ENCODE measurements at regions not wholly inside any gene's neighbourhood (a gene's known extent, or its start where the extent isn't known, plus 50 kb on each side); places are given as distances from the start of the nearest gene placed in this dataset.

DNA sequence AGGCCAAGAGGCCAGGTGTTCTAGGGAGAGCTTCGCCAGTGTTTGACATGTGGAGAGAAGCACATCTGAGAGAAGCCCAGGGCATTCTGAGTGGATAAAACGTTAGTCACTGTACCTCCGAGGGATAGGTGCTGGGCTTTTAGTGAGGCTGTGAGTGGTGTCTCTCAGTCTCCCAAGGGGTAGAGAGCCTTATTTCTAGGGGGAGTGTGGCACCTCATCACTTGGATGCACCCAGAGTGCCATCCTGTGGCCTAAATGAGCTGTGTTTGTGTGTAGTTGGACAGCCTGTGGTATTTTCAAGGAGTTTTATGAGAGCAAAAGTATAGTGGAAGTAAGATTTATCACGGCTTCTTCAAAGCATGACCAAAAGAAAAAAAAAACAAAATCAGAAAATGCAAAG is 1046.9 kb upstream of the WWC1 start:
- in situ Hi-C loops (cut with MboI; ENCODE audit: low sequenced_read_pairs), result no loop called here

DNA sequence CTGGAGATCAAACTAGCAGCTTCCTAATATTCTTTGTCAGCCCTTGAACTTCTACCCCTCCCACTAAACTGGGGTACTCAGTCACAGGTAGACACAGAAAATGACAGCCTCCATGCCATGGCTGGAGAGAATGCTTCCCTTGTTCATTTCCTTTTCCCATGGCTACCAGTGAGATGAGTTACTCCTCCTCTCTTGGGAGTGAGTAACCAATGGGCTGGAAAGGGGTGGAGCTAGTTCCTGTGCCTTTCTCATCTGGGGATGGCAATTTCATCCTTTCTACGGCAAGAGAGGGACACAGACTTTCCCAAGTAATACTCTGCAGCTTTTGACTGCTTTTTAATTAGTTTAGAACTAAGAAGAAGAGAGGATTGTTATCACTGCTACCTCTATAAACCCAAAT is 1045.6 kb upstream of the WWC1 start:
- in situ Hi-C loops (cut with MboI; ENCODE audit: low sequenced_read_pairs), result no loop called here

DNA sequence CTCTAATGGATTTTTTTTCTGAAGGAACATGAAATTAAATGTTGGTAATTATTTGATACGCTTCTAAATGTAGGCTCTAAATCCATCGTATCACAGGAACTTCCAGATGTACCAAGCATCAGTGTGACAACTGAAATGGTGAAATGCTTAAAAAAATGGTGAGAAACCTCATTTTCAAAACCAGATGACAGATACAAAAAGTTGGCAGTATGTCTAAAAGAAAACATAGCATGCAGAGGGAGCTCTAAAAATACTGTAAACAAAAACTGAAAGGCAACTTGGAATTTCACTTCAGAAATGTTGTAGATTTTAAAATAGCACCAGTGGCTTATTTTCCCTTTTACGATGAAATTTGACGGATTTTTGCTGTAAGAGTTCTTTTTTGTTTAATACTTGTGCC is 1043.6 kb upstream of the WWC1 start:
- in situ Hi-C loops (cut with MboI; ENCODE audit: low sequenced_read_pairs), result no loop called here

DNA sequence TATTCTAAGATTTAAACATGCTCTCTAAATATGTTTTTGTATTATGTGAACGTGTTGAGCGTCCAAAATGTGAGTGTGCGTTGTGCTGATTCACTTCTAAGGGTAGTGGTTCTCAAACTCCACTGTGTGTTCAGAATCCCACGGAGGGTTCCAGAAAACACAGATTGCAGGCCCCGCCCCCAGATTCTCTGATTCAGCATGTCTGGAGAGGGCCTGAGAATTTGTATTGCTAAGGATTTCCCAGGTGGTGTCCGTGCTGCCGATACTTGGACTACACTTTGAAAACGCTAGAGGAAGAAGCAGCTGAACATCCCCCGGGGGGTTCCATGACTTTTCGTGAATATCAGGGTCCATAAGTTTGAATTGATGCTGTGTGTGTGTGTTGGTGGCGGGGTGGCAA is 1043.2 kb upstream of the WWC1 start:
- in situ Hi-C loops (cut with MboI; ENCODE audit: low sequenced_read_pairs), result no loop called here

DNA sequence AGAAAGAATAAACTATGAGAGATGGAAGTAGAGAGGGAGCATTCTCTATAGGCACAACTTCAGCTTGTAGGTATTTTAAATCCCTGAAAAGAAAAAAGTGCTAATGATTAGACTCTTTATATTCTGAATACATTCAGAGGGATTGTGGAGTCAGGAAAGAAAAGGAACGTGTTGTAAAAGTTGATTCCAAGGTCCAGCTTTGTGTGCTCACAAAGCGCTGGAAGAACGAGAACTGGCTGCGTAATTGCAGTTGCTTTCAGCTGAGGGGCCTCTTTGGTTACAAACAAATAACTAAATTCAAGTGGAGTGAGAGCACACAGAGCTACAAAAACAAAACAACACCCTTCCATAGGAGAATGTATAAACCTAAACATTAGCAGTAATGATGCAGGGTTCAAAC is 1040.4 kb upstream of the WWC1 start:
- in situ Hi-C loops (cut with MboI; ENCODE audit: low sequenced_read_pairs), result no loop called here

DNA sequence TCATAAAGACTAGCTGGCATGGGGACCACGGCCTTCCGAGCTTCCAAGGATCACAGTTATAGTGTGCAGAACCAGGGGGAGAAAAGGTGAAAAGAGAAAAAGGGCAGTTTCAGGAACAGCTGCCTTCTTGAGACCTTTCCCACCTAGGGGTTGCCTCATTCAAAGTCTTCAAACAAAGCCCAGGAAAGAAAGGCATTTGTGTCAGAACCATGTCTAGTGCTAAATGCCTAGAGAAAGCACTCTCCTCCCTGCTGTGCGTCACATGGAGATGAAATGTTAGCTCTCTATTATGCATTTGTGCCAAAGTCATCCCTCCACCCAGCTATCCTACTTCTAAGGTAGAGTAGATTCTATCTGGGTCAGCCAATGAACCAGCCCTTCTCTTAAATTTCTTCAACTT is 1037.3 kb upstream of the WWC1 start:
- in situ Hi-C loops (cut with MboI; ENCODE audit: low sequenced_read_pairs), result no loop called here

DNA sequence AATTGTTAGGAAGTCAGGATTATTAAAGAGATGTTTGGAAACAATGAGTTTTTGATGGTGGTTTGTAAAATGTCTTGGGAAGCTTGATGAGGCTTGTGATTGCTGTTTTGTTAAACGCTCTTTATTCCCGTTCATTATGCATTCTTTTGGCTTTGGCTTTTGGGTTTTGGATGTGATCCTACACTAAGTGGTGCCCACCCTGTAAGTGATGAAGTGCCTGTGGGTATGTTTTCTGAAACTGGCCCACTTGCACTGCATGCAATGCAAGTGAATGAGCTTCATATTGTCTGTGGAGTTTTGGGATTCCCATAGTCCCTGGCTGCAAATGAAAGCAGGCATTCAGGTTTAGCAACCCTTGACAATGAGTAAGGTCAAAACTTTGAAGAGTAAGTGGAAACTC is 1035.5 kb upstream of the WWC1 start:
- in situ Hi-C loops (cut with MboI; ENCODE audit: low sequenced_read_pairs), result no loop called here

DNA sequence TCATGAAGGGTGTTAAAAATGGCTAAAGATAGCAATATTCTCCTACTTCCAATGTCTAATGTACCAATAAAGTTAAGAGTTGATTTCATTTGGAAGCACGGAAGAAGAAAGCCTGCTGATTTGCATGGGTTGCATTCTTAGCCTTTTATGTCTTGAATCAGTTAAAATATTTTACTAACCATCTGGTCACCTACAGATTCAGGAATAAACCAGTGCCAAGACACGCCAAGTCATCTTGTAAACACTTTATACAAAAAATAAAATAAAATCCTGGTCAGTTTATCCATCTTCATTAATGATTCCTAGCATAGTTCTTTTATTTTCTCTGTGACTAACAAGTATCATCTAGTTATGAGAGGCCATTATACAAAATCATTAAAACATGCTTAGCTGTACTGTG is 1031.6 kb upstream of the WWC1 start:
- in situ Hi-C loops (cut with MboI; ENCODE audit: low sequenced_read_pairs), result no loop called here

DNA sequence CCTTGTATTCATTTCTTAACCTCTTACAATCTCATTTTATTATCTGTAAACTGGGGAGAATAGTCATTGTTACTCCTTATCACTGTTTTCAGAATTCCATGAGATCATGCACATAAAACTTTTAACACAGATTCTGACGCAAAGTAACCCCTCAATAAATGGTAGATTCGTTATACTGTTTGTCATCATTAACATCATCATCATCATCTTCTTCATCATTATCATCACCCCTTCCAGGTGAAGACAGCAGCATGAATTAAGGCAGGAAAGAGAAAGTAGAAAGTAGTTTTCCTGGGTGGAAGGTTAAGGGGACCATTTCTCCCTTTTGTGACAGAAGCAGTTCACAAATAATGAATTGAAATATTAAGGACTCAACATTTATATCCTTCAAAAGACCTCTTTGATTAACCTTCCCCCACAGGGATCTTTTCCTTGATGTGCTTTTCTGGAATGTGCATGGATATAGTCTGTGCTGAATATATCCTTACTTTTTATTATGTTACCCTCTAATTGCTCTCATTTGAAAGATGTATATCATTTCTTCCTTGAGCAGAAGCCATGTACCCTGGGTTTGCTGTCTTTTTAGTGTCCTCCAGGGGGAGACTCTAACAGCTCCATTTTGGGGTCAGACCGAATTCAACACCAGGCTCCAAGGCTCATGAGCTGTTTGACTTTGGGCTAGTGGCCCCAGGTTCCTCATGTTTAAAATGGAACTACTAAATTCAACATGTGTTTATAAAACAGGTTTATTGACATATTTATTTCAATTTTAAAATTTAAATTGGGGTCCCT is 1029.9 kb upstream of the WWC1 start:
- in situ Hi-C loops (cut with MboI; ENCODE audit: low sequenced_read_pairs), result no loop called here

DNA sequence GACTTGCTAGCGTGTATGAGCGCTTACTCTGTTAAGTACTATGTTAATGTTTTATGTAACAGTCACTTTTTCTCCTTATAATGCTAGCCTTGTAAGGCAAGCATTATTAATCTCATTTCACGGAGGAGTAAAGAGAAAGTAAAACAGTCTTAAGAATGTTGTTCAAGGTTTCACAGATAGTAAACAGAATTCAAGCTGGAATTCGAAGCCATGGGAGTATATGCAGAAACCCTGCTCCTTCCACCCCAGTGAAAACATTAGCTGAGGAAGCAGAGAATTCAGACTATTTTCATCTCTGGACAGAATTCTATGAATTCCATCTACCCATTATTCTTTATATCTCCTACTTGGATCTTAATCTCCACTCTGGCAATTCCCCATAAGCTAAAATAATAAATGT is 1028.3 kb upstream of the WWC1 start:
- in situ Hi-C loops (cut with MboI; ENCODE audit: low sequenced_read_pairs), result no loop called here

DNA sequence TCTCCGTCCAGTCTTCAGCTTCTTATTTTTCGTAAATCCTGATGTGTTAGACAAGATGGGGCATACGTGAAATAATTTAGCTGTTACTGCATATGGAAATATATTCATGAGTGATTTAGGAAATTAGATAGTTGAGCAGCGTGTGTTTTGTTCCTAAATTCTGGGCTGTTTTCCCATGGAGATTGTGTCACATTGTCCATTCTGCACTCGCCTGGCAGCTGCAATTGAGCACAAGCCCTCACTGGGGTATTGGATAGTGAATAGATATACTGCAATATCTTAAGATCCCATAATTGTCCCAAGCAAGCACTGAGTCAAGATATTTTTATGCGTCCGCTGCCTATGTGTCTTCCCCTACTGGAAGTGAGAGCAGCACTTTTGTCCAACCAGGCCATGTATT is 1027.1 kb upstream of the WWC1 start:
- in situ Hi-C loops (cut with MboI; ENCODE audit: low sequenced_read_pairs), result no loop called here

DNA sequence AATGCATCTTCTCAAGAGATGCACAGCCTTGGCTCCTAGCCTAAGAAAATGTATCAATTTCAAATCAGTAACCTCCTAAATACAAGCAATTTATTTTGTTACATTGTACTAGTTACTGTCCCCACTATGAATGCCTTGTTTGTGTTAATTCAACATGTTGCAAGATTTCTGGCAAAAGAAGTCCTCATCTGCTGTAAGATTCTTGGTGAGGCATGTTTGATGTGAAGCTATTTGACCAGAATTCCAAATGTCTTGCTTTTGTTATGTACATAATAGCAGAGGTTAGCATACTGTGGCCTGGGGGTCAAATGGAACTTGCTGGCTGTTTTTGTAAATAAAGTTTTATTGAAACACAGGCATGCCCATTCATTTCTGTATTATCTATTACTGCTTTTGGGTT is 1023.1 kb upstream of the WWC1 start:
- in situ Hi-C loops (cut with MboI; ENCODE audit: low sequenced_read_pairs), result no loop called here

DNA sequence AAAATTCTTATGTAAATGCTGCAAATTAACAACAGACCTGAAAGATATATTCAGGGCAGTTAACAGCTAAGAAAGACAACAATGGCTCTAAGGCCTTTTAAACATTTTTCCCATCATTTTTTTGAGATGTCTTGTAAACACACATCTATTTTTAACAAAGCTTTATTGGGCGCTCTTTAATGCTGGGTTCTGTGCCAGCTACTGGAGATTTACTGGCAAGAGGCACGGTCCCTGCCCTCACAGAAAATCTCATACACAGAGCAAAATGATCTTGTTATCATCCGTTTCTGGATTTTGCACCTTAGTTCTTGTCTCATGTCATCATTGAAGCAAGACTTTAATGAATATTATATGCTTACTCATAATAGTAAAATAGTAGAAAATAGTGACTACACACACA is 1022.3 kb upstream of the WWC1 start:
- in situ Hi-C loops (cut with MboI; ENCODE audit: low sequenced_read_pairs), result no loop called here

DNA sequence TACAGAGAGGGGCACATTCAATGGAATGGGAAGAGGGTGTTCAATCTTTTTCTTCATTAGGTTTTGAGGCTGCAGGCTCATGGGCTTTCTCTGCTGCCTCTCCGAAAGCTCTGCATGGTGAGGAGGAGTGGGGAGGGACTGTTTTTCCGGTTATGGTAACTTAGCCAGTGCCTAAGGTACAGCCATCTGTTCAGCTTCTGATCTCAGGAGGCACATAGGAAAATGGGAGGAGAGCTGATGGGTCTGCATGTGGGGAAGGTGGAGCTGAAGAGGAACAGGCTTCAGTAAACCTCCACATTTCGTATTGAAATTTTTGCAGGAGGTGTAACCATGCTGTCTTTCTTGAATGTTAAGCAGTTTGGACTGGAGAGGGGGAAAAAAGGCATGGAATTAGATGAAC is 1020.4 kb upstream of the WWC1 start:
- in situ Hi-C loops (cut with MboI; ENCODE audit: low sequenced_read_pairs), result no loop called here

DNA sequence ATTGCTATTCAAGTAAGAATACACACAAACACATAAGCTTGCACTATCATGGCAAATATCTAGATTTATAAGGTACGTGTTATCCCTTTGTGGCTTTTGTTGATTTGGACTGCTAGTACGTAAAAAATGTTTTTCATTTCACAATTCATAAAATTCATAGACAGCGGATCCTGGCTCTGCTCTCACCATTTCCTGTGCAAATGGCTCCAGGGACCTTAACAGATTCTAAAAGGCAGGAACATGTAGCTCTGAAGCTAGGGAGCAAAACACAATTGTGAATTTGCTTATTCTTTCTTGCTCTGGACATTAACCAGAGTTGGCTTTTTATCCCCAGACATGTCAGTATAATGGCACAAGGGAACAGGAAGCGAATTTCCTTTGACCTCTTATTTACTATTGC is 1019.9 kb upstream of the WWC1 start:
- in situ Hi-C loops (cut with MboI; ENCODE audit: low sequenced_read_pairs), result no loop called here

DNA sequence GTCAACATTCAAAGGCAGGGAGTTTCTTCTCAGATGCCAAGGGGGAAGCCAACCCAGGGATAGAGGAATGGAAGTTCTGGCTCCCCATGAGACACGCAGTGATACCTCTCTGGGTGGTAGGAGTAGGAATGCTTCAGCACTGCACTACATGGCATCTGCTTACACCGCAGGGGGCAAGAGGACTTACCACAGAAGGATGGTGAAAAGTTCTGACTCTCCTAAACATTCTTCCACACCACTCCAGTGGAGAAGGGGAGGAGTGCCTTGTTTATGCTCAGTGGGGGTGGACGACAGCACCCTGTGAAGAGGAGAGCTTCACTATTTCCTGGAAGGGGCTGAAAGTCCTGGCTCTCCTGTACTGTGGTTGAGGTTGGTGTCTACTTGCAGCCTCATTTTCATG is 1011.3 kb upstream of the WWC1 start:
- in situ Hi-C loops (cut with MboI; ENCODE audit: low sequenced_read_pairs), result no loop called here

DNA sequence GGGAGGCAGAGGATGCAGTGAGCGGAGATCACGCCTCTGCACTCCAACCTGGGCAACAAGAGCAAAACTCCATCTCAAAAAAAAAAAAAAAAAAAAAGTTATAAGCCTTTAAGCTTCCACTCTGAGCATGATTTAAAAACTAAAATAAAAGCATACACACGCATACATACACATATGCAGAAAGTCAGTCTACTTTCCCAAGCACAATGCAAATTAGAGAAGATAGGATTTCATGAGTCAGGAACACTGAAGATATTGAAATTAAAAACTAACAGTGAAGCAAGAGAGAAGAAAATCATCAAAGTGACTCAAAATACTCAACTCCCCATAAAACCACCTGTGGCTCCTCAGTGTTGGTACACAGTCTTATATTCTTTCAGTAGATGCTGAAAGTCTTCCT is 1009.5 kb upstream of the WWC1 start:
- in situ Hi-C loops (cut with MboI; ENCODE audit: low sequenced_read_pairs), result no loop called here

DNA sequence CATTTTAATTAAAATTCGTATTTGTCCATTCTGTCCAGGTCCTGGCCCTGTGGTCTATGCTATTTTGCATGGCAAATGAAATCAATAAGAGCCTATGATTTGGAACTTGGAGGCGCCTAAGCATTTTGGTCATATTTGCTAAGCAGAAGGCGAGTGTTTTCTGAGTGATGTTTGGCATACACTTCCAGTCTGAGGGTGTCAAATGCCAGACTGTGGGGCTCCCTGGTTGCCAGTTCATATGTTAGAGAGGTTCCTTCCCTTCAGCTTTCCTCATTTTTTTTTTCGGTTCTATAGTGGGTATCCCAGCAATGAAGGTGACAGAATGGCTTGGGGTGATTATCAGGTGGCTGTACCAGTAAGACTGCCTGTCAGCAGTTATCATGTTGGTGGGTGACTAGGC is 1007.8 kb upstream of the WWC1 start:
- in situ Hi-C loops (cut with MboI; ENCODE audit: low sequenced_read_pairs), result no loop called here

DNA sequence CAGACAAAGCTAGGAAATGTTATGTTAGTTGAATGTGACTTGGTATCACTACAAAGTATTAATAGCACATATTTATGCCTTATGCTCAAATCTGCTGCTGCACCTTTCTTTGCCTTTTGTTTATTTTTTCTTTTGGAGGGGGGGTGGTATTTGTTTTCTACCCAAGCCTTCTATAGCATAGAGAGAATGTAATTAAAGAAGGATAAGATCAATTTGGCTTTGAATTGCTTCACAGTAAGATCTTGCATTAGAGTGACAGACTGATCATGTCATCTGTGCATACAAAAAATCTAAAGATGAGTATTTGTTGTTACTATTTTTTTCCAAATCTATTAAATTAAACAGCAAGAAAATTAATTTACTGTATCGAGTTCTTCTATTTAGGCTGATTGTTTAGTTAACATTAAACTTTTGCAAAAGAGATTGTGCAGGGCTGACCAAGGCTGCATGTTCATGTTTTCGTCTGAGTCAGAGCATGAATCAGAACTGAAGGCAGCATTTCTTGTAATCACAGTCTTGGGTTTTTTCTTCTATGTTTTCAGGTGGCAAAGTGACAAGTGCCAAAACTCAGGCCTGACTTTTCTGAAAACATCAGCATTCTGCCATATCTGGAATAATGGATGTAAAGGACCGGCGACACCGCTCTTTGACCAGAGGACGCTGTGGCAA is 1007.1 kb upstream of the WWC1 start:
- in situ Hi-C loops (cut with MboI; ENCODE audit: low sequenced_read_pairs), result no loop called here

DNA sequence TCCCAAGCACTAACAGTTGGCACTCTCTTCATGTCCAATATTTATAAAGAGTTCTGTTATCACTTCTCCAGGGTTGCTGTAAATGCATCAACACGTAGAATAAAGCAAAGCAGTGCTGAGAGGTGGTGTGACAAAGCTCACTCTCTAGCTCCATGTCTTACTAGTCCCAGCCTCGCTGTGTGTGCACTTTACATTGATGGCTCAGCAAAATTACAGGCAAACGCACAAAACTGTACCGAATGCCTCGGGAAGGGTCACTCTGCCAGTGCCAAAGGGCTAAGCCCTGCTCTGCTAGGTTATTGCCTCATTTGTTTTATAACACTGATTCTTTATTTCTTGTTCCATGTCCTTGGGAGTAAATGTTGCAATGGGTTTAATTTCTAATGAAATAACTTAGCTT is 1005.9 kb upstream of the WWC1 start:
- in situ Hi-C loops (cut with MboI; ENCODE audit: low sequenced_read_pairs), result no loop called here

DNA sequence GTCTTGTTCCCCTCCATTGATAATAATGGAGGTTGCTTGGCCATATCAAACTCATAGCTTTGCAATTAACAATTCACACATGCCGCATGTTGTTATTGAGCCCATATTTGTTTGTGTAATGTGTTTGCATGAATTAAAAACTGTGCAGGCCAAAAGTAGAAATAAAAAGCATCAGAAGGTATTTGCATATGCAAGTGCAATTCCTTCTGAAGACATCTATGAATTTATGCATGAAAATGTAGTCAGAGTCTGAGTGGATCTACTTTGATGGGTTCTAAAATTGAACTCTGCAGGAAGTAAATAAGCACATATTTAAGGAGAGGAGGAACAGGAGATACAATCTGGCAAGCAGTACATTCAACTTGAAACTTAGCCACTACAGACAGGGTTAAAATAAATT is 1004.6 kb upstream of the WWC1 start:
- in situ Hi-C loops (cut with MboI; ENCODE audit: low sequenced_read_pairs), result no loop called here

DNA sequence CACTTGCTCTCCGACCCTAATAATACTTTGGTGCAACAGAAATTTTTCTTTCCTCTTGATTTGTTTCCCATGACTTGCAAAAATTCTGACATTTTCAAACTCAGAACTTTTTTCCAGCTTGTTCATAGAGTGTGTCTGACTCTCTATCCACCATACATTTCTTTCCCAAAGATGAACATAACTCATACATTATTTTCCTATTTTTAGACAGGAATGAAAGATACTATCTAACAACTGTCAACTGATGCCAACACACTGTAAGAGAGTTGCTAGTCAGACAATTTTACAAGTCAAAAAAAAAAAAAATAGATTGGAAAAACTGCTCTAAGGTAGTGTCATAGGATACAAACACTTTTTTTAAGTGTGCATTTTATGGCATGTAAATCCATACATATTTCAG is 1001.0 kb upstream of the WWC1 start:
- in situ Hi-C loops (cut with MboI; ENCODE audit: low sequenced_read_pairs), result no loop called here
